Stimulated activated CD8-positive, alpha-beta memory T cell treated with anti-CD3 and anti-CD28 coated beads, Interleukin-7, amount 100 ng/mL, for 4 hours (primary cell): ENCODE measurements at regions not wholly inside any gene's neighbourhood (a gene's known extent, or its start where the extent isn't known, plus 50 kb on each side); places are given as distances from the start of the nearest gene placed in this dataset.
"Not testable (repeated sequence)": the region's sequence is repeated elsewhere in the genome, so short reads cannot be mapped to it uniquely, and the experiment has no call there.

Source experiments
- DNase-seq, 2 donors: peaks; one replicate each; pipeline ENCODE4 v3.0.0-alpha.2; 2020; ENCODE audit warnings: low read depth in 2 of 2

GRCh38 chr5:17034992-17035391 lies 98.9 kb upstream of the MYO10 start:
- not testable (repeated sequence) for DNase-seq

GRCh38 chr5:17037751-17038150 lies 101.7 kb upstream of the MYO10 start:
- DNase-seq, result no peak

- no peak for DNase-seq
These were observed 103.1 kb upstream of the MYO10 start for GRCh38 chr5:17039170-17039569.

GRCh38 chr5:17042041-17042440 lies 106.0 kb upstream of the MYO10 start:
- no peak for DNase-seq

GRCh38 chr5:17046320-17046719 lies 110.2 kb upstream of the MYO10 start:
- DNase-seq, result no peak

- no peak for DNase-seq
These were observed 114.1 kb upstream of the MYO10 start for GRCh38 chr5:17050236-17050635.

GRCh38 chr5:17054911-17055310 lies 118.8 kb upstream of the MYO10 start:
- DNase-seq, result no peak

- no peak for DNase-seq
These were observed 120.1 kb upstream of the MYO10 start for GRCh38 chr5:17056141-17056631.

- DNase-seq, result no peak
These were observed 122.3 kb upstream of the MYO10 start for GRCh38 chr5:17058438-17058837.

- no peak for DNase-seq
These were observed 125.9 kb upstream of the MYO10 start for GRCh38 chr5:17061973-17062470.

GRCh38 chr5:17062741-17063140 lies 126.7 kb upstream of the MYO10 start:
- DNase-seq, result not testable (repeated sequence)

GRCh38 chr5:17064241-17064640 lies 128.2 kb upstream of the MYO10 start:
- no peak for DNase-seq

GRCh38 chr5:17065458-17065857 lies 129.4 kb upstream of the MYO10 start:
- no peak for DNase-seq

GRCh38 chr5:17066026-17066425 lies 129.9 kb upstream of the MYO10 start:
- not testable (repeated sequence) for DNase-seq

GRCh38 chr5:17067657-17068392 lies 131.7 kb upstream of the MYO10 start:
- no peak for DNase-seq

- no peak for DNase-seq
These were observed 134.0 kb upstream of the MYO10 start for GRCh38 chr5:17069995-17070511.

GRCh38 chr5:17070647-17071046 lies 134.6 kb upstream of the MYO10 start:
- DNase-seq, result no peak

- DNase-seq, result no peak
These were observed 139.1 kb upstream of the MYO10 start for GRCh38 chr5:17075236-17075635.

GRCh38 chr5:17076272-17076671 lies 140.2 kb upstream of the MYO10 start:
- DNase-seq, result no peak

- DNase-seq, result no peak
These were observed 139.8 kb upstream of the BASP1 start for GRCh38 chr5:17077440-17078233.

- DNase-seq, result no peak
These were observed 137.9 kb upstream of the BASP1 start for GRCh38 chr5:17079562-17079961.

- DNase-seq, result no peak
These were observed 137.1 kb upstream of the BASP1 start for GRCh38 chr5:17080361-17080760.

GRCh38 chr5:17081142-17081541 lies 136.3 kb upstream of the BASP1 start:
- no peak for DNase-seq
